ENCODE measurements at regions not wholly inside any gene's neighbourhood (a gene's known extent, or its start where the extent isn't known, plus 50 kb on each side); places are given as distances from the start of the nearest gene placed in this dataset.

GRCh38 chr6:53974941-53975340, 136.3 kb upstream of the MLIP start:
- no peak for DNase-seq

- DNase-seq: no peak
Observed at GRCh38 chr6:53975941-53976615, 135.2 kb upstream of the MLIP start.

GRCh38 chr6:53977551-53977950, 133.7 kb upstream of the MLIP start:
- no peak for DNase-seq

- peak; percentile 17 for DNase-seq
Observed at GRCh38 chr6:53979468-53980067, 131.7 kb upstream of the MLIP start.

GRCh38 chr6:53982366-53983050, 128.7 kb upstream of the MLIP start:
- DNase-seq: no peak

- DNase-seq: no peak
Observed at GRCh38 chr6:53983301-53983700, 127.9 kb upstream of the MLIP start.

GRCh38 chr6:53984163-53984562, 127.1 kb upstream of the MLIP start:
- no peak for DNase-seq

- DNase-seq: no peak
Observed at GRCh38 chr6:53984581-53984980, 126.7 kb upstream of the MLIP start.

GRCh38 chr6:53985366-53985765, 125.9 kb upstream of the MLIP start:
- no peak for DNase-seq

GRCh38 chr6:53986165-53986720, 125.0 kb upstream of the MLIP start:
- no peak for DNase-seq

- DNase-seq: no peak
Observed at GRCh38 chr6:53986721-53987521, 124.3 kb upstream of the MLIP start.

- DNase-seq: no peak
Observed at GRCh38 chr6:53987522-53987888, 123.7 kb upstream of the MLIP start.

GRCh38 chr6:53989504-53989903, 121.7 kb upstream of the MLIP start:
- DNase-seq: no peak

- DNase-seq: no peak
Observed at GRCh38 chr6:53992522-53992921, 118.7 kb upstream of the MLIP start.

GRCh38 chr6:53994201-53994600, 117.0 kb upstream of the MLIP start:
- DNase-seq: no peak

- DNase-seq: no peak
Observed at GRCh38 chr6:53995935-53996334, 115.3 kb upstream of the MLIP start.

GRCh38 chr6:53998303-53998702, 112.9 kb upstream of the MLIP start:
- DNase-seq: no peak

GRCh38 chr6:53999088-53999755, 112.0 kb upstream of the MLIP start:
- no peak for DNase-seq

GRCh38 chr6:54002116-54002515, 109.1 kb upstream of the MLIP start:
- DNase-seq: no peak

- DNase-seq: no peak
Observed at GRCh38 chr6:54003316-54003715, 107.9 kb upstream of the MLIP start.

- DNase-seq: no peak
Observed at GRCh38 chr6:54008589-54008988, 102.7 kb upstream of the MLIP start.

- no peak for DNase-seq
Observed at GRCh38 chr6:54009052-54009654, 102.1 kb upstream of the MLIP start.
